Hematopoietic multipotent progenitor cell treated with erythropoietin and hydrocortisone succinate and interleukin-3 and kit ligand, for 17 days (in vitro differentiated cells): ENCODE measurements at regions not wholly inside any gene's neighbourhood (a gene's known extent, or its start where the extent isn't known, plus 50 kb on each side); places are given as distances from the start of the nearest gene placed in this dataset.

Experiments used
- DNase-seq: peaks from one replicate; pipeline ENCODE4 v3.0.0-alpha.2; 2015; ENCODE audit warnings: low spot score

- no peak for DNase-seq
These were observed 298.4 kb downstream of the MAFB start for GRCh38 chr20:40390654-40391053.

DNA sequence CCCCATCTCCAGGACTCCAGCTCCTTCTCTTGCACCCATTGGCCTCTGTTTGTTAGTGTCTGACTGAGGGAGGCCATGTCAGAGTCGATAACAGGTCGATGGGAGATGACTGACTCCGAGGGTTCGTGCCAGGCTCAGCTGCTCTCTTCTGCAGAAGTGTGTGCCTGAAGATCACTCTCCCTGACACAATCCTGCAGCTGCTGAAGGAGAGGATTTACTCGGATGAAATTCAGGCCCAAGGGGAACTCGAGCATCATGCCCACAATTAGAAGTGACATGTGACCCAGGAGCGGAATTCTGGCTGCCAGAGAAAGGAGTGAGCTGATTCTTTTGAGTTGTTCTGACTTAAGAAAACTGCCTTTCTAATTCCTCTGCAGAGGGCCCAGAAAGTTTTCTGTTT lies 318.2 kb downstream of the MAFB start:
- no peak for DNase-seq

- no peak for DNase-seq
These were observed 320.2 kb downstream of the MAFB start for GRCh38 chr20:40368876-40369275.

DNA sequence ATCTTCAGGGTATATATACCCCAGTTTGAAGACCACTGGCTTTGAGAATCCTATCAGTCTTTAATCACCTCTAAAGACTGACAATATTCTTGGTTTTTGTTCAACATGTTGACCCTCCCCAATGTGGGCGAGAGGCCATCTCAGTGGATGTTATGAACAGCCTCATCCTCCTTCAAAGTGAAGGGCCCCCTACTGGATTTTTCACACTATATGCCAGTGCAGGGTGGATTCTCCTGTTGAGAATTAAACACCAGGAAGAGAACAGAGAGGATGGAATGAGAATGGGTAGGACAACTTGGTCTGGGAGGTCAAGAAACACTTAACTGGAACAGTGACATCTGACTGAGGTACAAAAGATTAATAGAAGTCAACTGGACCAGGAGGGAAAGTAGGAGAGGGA lies 327.1 kb downstream of the MAFB start:
- no peak for DNase-seq

DNA sequence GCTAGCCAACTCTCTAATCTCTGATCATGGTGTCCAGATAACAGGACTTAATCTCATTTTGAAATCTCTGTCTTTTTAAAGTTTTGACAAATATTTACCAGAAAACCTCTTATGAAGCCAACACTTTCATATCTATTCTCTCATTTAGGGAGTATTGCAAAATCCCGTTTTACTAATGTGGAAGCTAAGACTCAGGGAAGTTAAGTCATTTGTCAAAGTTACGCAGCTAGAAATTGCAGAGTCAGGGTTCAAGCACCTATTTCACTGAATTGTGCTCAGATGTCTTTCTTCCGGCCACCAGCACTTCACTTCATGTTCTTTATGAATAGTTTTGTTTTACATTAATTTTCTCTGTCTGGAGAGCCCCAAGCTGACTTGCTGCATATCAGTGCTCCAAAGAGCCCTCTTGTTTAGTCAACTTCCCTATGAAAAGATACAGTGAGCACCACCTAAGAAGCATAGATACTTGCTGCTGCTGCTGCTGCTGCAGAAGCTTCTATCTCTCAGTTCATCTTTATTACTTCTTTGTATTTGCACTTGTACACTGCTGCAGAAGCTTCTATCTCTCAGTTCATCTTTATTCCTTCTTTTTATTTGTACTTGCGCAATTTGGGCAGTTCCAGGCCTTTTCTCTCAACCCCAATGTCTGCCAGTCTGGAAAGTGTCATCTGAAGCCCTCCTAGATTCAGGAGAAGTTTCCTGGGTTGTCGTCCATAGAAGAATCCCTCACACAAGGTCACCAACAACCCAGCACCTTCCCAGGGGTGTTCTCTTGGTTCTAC lies 329.7 kb downstream of the MAFB start:
- no peak for DNase-seq

DNA sequence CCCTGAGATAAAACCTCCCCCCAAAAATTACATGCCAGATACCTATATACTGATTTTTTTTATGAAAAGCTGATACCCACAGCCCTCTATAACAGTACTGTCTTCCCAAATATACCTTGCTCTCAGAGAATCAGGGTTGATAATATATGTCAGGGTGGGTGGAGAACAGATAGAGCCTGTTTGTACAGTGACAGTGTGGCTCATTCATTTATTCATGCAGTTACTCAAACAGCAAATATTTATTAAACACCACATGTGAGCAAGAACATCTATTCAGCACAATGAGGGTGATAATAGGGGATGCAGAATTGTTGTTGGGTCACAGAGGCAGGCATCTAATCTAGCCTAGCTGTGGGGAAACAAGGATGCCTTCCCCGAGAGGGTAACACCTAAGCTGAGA lies 334.2 kb downstream of the MAFB start:
- no peak for DNase-seq

- no peak for DNase-seq
These were observed 345.6 kb downstream of the MAFB start for GRCh38 chr20:40343390-40343789.

DNA sequence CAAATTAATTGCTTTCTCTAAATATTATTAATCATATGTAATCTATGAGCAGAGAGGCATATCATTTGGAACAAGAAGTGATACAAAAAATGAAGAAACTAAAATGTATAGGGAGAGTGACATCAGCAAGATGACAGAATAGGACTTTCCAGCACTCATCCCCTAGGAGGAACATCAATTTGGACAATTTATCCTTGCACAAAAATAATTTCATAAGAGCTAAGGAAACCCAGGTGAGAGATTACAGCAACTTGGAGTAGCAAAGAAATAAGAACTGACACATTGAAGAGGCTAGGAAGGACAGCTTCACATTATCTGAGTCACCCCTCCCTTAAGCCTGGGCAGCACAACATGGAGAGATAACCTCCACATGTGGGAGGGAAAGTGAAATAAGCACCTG lies 347.5 kb downstream of the MAFB start:
- no peak for DNase-seq

DNA sequence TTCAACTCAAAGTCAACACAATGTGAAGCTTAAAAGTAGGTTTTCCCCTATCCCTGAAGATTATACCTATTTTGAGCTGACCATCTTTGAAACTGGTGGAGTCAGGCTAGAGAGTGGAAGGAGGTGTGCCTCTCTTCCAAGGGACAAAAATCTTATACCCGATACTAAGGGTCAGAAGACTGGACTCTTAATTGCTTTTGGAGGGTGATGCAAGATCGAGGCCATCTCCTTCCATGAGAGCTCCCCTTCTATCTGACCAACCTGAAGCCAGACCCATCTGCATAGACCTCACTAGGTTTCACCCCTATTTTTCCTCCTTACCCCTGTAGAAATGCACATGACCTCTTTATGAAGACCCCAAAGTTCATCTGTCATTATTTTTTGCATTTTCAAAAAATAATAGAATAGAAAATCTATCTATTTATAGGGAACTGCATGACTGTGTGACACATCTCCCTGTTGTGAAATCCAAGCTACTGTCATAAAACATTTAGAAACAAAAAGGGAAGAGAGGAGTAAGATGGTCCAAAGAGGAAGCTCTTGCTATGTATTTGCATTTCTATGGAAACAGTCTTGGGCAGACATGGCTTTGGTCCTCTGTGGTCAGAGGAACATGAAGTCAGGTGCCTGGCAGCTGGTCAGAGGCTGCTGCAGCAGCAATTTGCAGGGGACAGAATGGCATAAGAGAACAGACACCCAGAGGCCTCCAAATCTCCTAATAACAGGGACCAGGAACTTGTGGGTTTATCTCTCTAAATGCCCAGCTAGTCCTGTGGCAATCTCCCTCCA lies 349.2 kb downstream of the MAFB start:
- no peak for DNase-seq

DNA sequence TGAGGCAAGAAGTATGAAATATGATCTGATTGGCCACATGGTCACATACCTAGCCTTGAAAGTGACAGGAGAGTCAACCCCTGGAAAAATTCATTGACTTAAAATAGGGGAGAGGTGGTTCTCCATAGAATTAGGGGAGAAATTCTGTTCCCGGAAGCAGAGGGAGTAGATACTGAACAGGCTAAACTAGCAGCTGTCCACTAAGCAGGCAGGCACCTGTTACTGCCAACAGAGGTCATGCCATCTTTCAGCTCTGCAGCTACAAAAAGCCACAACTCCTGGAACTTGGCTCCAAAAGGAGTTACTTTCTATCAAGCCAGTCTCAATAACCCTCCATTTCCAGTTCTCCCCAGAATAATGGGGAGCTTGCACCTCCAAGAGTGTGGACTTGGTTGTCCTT lies 352.5 kb downstream of the MAFB start:
- DNase-seq = no peak

DNA sequence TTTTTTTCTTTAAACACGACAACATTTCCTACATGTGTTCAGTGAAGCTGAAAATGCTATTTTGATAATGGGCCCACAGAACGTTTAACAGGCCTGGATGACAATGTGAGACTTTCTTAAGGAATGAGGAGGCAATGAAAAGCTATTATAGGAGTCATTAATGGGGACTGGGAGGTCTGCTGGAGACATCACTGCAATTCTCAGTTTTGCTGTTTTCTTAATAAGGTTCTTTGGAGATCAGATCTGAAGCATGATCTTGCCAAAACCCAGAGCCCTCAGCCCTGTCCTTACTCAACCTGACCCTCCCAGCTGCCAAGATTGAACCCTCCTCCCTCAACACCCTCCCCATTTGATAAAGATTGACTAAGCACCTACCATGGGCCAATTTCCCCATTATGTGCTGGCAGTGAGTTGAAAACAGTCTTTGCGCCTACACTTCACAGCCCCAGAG lies 353.1 kb downstream of the MAFB start:
- DNase-seq = no peak

GRCh38 chr20:40335437-40335836 lies 353.6 kb downstream of the MAFB start:
- DNase-seq = no peak

DNA sequence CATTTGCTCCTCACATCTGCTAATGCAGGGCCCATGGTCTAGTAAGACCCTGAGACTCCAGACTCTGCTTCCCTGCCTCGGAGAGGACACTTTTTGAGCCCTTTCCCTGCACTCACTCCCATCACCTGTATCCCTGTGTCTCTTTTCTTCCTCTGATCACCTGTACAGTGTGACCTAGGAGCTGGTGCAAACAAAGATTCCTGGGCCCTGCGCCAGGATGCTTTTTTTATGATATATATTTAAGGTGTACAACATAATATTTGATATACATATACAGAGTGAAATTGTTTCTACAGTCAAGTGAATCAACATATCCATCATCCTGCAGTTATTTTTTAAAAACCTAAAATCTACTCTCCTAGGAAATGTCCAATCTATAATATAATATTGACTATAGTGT lies 355.4 kb downstream of the MAFB start:
- no peak for DNase-seq

DNA sequence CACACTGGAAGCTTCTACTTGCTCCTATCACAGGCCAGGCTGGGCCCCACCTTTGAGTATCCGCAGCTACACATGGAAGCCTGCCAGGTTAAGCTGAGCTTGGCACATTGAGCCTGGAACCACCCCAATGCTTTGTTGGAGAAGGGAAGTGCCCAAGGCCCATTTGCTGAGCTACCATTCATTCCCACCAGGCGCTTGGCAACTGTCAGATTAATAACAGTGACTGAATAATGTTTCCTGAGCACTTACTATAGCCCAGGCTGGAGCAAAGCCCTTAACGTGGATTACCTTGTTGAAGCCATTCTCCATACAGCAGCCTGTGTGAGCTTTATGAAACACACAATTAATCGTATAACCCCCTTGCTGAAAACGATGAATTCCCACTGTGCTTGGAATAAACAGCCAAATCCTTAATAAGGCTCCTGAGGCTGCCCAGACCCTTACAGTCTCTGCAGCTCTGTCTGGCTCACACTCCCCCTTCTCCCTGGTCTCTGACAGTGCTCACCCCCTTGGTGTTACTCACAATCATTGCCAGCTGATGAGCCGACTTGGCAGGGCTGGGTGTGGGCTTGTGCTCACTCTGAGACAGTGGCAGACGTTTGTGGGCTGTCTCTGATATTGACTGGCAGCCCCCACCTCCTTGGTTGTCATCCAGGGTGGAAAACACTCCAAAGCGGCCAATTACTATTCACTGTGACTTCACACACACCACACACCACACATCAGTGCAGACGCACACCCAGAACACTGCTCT lies 357.1 kb downstream of the MAFB start:
- DNase-seq = no peak

DNA sequence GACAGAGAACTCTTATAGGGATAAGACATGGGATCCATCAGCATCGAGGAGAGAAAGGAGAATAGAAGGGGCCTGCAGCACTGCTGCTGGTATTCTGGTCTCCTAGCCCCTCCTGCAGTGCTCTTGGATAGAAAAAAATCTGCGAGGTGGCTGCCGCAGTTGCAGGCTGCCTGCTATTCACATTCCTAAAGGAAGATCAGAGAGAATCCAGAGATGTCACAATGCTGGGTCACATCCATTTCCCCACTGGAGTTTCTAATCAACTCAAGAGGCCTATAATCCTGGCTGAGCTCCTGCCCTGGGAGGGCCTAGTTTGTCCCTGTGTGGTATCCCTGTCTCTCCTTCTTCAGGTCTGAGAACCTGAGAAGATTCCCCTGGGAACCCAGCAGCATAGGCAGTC lies 357.8 kb downstream of the MAFB start:
- no peak for DNase-seq

DNA sequence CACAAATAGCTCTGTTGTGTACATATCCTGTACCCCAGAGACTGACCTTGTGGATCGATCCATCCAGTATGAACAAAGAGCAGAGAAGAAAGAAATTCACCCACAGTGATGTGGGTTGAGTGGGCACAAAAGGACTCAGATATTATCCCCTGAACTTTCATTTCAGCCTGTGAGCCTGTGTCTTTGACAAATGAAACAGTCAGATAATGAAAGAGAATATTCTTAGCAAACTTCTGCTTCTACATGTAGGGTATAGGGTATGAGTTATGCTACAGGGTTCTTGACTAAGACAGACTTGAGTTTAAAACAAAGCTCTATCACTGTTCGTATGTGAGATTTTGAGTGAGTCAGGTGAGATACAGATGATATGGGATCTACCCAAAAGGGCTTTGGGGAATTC lies 359.7 kb downstream of the MAFB start:
- no peak for DNase-seq

DNA sequence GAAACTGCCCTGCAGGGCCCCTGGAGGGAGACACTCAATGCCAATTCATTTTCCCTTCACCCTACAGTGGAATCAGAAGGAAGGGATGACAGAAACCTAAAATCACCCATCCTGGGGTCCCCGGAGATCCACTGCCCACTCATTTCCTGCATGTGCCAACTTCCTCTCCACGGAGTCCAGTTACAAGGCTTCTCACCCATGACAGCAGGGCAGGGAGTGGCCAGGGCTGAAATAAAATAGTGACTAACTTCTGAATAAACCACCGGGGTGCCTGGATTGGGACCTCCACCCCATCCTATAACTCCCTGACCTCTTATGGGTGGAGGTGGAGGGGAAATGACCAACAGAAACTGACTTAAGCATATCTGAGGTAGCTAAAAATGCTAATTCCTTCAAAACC lies 362.3 kb downstream of the MAFB start:
- DNase-seq = no peak

GRCh38 chr20:40325006-40325568 lies 363.9 kb downstream of the MAFB start:
- no peak for DNase-seq

- no peak for DNase-seq
These were observed 365.7 kb downstream of the MAFB start for GRCh38 chr20:40323361-40323794.

DNA sequence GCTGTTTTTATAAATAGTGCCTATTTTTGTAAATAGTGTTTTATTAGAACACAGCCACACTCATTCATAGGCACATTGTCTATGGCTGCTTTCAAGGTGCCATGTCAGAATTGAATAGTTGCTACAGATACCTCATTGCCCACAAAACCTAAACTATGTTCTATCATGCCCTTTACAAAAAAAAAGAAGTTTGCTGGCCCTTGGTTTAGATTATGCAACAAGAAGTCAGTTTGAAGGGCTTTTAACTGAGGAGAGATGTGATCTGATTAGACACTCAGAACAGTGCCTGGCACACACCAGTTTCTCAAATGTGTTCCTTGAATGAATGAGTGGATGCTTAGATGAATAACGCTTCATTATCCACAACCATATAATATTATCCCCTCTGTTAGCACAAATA lies 366.1 kb downstream of the MAFB start:
- DNase-seq = no peak

- DNase-seq = no peak
These were observed 368.5 kb downstream of the MAFB start for GRCh38 chr20:40320517-40321011.
